Suprapubic skin (tissue), 4 donors: ENCODE measurements at regions not wholly inside any gene's neighbourhood (a gene's known extent, or its start where the extent isn't known, plus 50 kb on each side); places are given as distances from the start of the nearest gene placed in this dataset.

ENCODE experiments used
- DNase-seq, 2 donors: peaks; one replicate each; pipeline ENCODE4 v3.0.0-alpha.2; 2019; ENCODE audit warnings: low spot score in 2 of 2
- H3K27ac ChIP-seq: fragments of 200-600 bp; sonication (generic); one replicate; pipeline ENCODE4 v1.5.1; 2019
- H3K27me3 ChIP-seq: fragments of 200-600 bp; sonication (generic); one replicate; pipeline ENCODE4 v1.5.1; 2019
- H3K36me3 ChIP-seq: fragments of 200-600 bp; sonication (generic); one replicate; pipeline ENCODE4 v1.5.1; 2019
- H3K4me1 ChIP-seq: fragments of 200-600 bp; sonication (generic); one replicate; pipeline ENCODE4 v1.5.1; 2019
- H3K4me3 ChIP-seq: fragments of 200-600 bp; sonication (generic); one replicate; pipeline ENCODE4 v1.5.1; 2019; ENCODE audit warnings: mild to moderate bottlenecking
- H3K9me3 ChIP-seq: fragments of 200-600 bp; sonication (generic); one replicate; pipeline ENCODE4 v1.5.1; 2019
- CTCF ChIP-seq, 2 donors: fragments of 200-600 bp in 1 of 2; fragments of 450-650 bp in 1 of 2; sonication (generic) in 1 of 2; IDR thresholded peaks; one replicate each; pipeline ENCODE4 v1.5.1; 2016 to 2019; ENCODE audit warnings: antibody characterized with exemption in 2 of 2, mild to moderate bottlenecking in 1 of 2, moderate library complexity in 1 of 2
- EP300 ChIP-seq: sonication (generic); formaldehyde crosslinking; IDR thresholded peaks from one replicate; pipeline ENCODE4 v1.6.1; 2017; ENCODE audit warnings: antibody characterized with exemption
- POLR2A ChIP-seq, 2 donors: fragments of 450-650 bp; IDR thresholded peaks; one replicate each; pipeline ENCODE4 v1.6.1; 2017; ENCODE audit warnings: antibody characterized with exemption in 2 of 2, mild to moderate bottlenecking in 2 of 2, moderate library complexity in 2 of 2
- POLR2AphosphoS5 ChIP-seq, 3 donors: sonication (generic); formaldehyde crosslinking; IDR thresholded peaks; one replicate each; pipeline ENCODE4 v1.6.1; 2017; ENCODE audit warnings: antibody characterized with exemption in 3 of 3
- WGBS: methylation state at CpG from one replicate; pipeline ENCODE4 v1.1.5; 2018; 5-methylcytosine and 5-hydroxymethylcytosine counted together

DNA sequence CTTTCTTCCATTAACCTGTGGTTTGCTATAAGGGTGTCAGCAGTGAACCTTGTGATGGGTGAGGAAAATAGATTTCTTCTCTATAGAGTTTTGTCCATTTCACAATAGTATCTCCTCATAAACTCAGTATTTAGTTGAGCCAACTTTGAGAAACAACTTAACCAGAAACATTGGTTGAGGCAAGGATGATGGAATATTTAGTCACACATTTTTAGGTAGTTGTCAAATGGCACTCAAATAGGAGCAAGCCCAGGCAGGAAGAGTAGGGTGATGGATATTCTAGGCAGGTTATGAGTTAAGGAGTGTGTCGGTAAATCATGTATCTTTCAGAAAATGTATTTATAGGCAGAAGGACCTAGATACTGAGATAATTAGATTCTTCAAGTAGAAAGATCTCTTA is 1267.6 kb downstream of the SLC16A7 start:
- Histone ChIP-seq H3K27me3 (no peaks in the 10 kb centered on the region), H3K36me3 (no peaks in the 10 kb centered on the region), H3K4me3 (no peak overlapping the region), H3K9me3 (no peaks in the 10 kb centered on the region), H3K4me1 (no peaks in the 10 kb centered on the region), H3K27ac (no peak overlapping the region)
- no peak for DNase-seq
- 71% methylated on average over 1 of the region's 1 CpG for WGBS
- TF ChIP-seq POLR2AphosphoS5 (IDR thresholded peaks at IDR 0.05), result no peak
- no peak for TF ChIP-seq POLR2A (IDR thresholded peaks at IDR 0.05)
- TF ChIP-seq CTCF (IDR thresholded peaks at IDR 0.05), result no peak
- no peak for TF ChIP-seq EP300

- Histone ChIP-seq H3K36me3 (no peaks in the 10 kb centered on the region), H3K4me1 (no peaks in the 10 kb centered on the region), H3K27ac (no peak overlapping the region), H3K4me3 (no peak overlapping the region), H3K9me3 (no peaks in the 10 kb centered on the region), H3K27me3 (no peaks in the 10 kb centered on the region)
- 65% methylated on average over 7 of the region's 7 CpGs for WGBS
- no peak for DNase-seq
- TF ChIP-seq CTCF (IDR thresholded peaks at IDR 0.05), result no peak
- TF ChIP-seq EP300, result no peak
- no peak for TF ChIP-seq POLR2A (IDR thresholded peaks at IDR 0.05)
- no peak for TF ChIP-seq POLR2AphosphoS5 (IDR thresholded peaks at IDR 0.05)
These were observed 1276.4 kb downstream of the SLC16A7 start for GRCh38 chr12:60872219-60872618.

DNA sequence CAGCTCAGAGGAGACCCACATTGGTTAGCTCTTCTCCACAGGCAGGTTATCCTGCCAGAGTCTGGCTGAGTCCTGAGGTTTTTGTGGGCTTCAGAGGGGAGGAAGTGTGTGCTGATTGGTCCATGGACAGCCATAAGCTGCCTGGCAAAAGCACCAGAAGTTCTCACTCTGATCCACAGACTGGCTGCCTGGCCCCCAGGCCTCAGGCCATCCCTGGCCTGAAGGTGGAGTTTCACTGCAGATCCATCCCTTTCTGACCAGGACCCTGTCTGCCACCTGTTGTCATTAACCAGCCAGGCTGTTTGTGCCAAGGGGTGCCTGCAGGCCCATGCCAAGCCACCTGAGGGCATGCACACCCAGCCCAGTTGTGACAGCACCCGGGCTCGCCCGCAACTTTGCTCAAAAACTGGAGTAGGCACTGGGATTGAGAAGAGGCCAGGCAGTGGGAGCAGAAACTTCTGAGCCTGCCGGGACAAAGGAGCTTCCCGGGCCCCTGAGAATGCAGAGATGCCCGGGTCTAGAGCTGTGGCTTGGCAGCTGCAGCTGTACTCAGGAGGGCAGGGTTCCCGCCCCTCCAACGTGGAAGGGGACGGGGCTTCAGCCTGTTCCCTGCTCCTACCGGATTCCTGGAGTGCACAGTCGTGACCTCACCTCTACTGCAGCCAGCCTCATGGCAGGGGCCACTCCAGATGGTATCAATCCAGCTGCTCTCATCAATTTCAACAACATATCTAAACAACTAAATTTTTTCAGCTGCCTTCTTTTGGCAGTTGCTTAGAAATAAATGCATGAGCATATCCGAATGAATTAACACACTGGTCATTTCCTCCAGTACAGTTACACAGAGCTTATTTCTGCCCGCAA is 1277.3 kb downstream of the SLC16A7 start:
- no peaks in the 10 kb centered on the region for H3K36me3 ChIP-seq
- no peaks in the 10 kb centered on the region for H3K27me3 ChIP-seq
- TF ChIP-seq CTCF (IDR thresholded peaks at IDR 0.05) (no peak), EP300 (no peak), POLR2AphosphoS5 (IDR thresholded peaks at IDR 0.05) (no peak), POLR2A (IDR thresholded peaks at IDR 0.05) (no peak)
- H3K9me3 ChIP-seq, result no peaks in the 10 kb centered on the region
- H3K27ac ChIP-seq, result no peak overlapping the region
- WGBS, result 66% methylated on average over 4 of the region's 13 CpGs
- H3K4me1 ChIP-seq, result no peaks in the 10 kb centered on the region
- DNase-seq, result no peak
- no peak overlapping the region for H3K4me3 ChIP-seq

DNA sequence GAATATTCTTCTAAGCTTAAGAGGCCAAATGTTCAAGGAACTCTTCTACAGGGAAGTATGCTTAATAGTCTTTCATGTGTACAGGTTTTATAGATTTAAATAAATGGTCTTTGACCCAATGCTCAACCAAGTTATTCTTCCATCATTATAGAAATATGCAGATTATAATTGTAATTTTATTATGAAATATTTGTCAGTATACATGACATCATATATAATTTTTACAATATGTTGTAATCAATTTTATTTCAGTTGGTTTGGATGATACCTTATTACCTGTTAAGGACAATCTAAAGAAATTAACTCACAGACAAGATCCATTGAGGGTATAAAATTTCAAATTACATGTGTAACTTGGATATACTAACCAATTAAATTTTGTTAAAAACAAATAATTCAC is 1278.3 kb downstream of the SLC16A7 start:
- Histone ChIP-seq H3K27ac (no peak overlapping the region), H3K36me3 (no peaks in the 10 kb centered on the region), H3K4me3 (no peak overlapping the region), H3K4me1 (no peaks in the 10 kb centered on the region), H3K9me3 (no peaks in the 10 kb centered on the region), H3K27me3 (no peaks in the 10 kb centered on the region)
- no peak for DNase-seq
- TF ChIP-seq CTCF (IDR thresholded peaks at IDR 0.05) (no peak), POLR2AphosphoS5 (IDR thresholded peaks at IDR 0.05) (no peak), POLR2A (IDR thresholded peaks at IDR 0.05) (no peak), EP300 (no peak)

DNA sequence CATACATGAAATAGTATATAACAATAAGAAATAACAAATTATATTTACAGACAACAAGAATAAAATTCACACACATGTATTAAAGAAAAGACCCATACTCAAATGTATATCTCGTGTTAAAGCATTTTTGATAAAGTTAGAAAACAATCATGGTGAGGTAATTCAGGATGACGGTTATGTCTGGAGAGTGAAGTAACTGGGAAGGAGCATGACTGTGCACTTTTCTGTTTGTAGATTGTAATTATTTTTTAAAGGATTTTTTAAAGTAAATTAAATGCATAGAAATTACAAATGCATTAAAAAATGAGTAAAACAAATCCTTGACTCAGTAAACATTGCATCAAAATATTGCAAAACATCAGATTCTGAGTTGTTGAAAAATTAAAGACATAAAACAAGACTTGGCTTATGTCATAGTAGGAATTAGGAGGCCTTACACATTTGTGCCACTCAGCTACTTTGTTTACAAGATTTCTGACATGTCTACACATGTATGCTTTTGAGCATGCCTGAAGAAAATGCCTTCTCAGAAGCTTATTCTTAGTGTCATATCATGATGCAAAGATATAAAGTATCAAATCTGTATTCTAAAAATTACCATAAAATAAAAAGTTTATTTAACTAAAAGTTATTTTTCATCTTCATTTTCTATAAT is 1325.1 kb downstream of the SLC16A7 start:
- H3K4me3 ChIP-seq, result no peak overlapping the region
- no peaks in the 10 kb centered on the region for H3K27me3 ChIP-seq
- whole genome bisulfite sequencing, result 59% methylated on average over 2 of the region's 2 CpGs
- no peak for DNase-seq
- H3K9me3 ChIP-seq, result no peaks in the 10 kb centered on the region
- no peaks in the 10 kb centered on the region for H3K4me1 ChIP-seq
- H3K36me3 ChIP-seq, result no peaks in the 10 kb centered on the region
- no peak overlapping the region for H3K27ac ChIP-seq
- TF ChIP-seq EP300 (no peak), CTCF (IDR thresholded peaks at IDR 0.05) (no peak), POLR2AphosphoS5 (IDR thresholded peaks at IDR 0.05) (no peak), POLR2A (IDR thresholded peaks at IDR 0.05) (no peak)
